A549 (cell line): ENCODE measurements at regions not wholly inside any gene's neighbourhood (a gene's known extent, or its start where the extent isn't known, plus 50 kb on each side); places are given as distances from the start of the nearest gene placed in this dataset.

Experiments used
- ATAC-seq, 2 experiments: fragments of 200-7000 bp in 1 of 2; fragments of >200 bp in 1 of 2; cut with Nextera tagmentation in 1 of 2; cut with Tn5 transposase in 1 of 2; 3 replicates each; pipeline versions ENCODE4 v1.8.0 to v1.9.1; 2018 to 2020; ENCODE audit warnings: mild to moderate bottlenecking in 1 of 2, moderate library complexity in 1 of 2
- CTCF ChIA-PET: fragments of 300-600 bp; sonication (Branson Sonifier 250); formaldehyde crosslinking; extraction: SDS; loops from one replicate; lab custom pipeline; 2021; ENCODE audit warnings: antibody characterized with exemption, inconsistent platforms; lab: Yijun Ruan, JAX
- POLR2A ChIA-PET: fragments of 350-600 bp; formaldehyde crosslinking; extraction: SDS; loops from one replicate; lab custom pipeline; 2021; ENCODE audit warnings: antibody characterized with exemption, inconsistent platforms; lab: Yijun Ruan, JAX
- DNase-seq, 2 experiments: peaks; one replicate each; pipeline versions ENCODE4 v3.0.0 to v3.0.0-alpha.2; 2011 to 2016; ENCODE audit warnings: low read depth in 1 of 2, low spot score in 1 of 2
- FAIRE-seq: peaks from 2 replicates; lab custom pipeline; 2011; peaks lifted over from hg19 to GRCh38; lab: Jason Lieb, UNC
- H3K27ac ChIP-seq, 2 experiments: fragments of >200 bp; sonication (Bioruptor Twin); formaldehyde crosslinking; 3 replicates each; pipeline ENCODE4 v1.5.1; 2016 to 2017
- H3K4me1 ChIP-seq: fragments of >200 bp; sonication (Bioruptor Twin); formaldehyde crosslinking; 3 replicates; pipeline ENCODE4 v1.6.1; 2016
- H3K4me2 ChIP-seq: fragments of >200 bp; sonication (Bioruptor Twin); formaldehyde crosslinking; 3 replicates; pipeline ENCODE4 v1.6.1; 2016
- H3K4me3 ChIP-seq: fragments of >200 bp; sonication (Bioruptor Twin); formaldehyde crosslinking; 3 replicates; pipeline ENCODE4 v1.5.1; 2016
- H3K9me3 ChIP-seq: fragments of >200 bp; sonication (Bioruptor Twin); formaldehyde crosslinking; 3 replicates; pipeline ENCODE4 v1.6.1; 2016
- CBX2 ChIP-seq: fragments of 200-600 bp; sonication (generic); IDR thresholded peaks from 2 replicates; pipeline ENCODE4 v1.6.1; 2016; ENCODE audit warnings: low read depth, mild to moderate bottlenecking, borderline replicate concordance
- CEBPB ChIP-seq, 2 experiments: fragments of >200 bp in 1 of 2; sonication (Bioruptor Twin) in 1 of 2; formaldehyde crosslinking in 1 of 2; IDR thresholded peaks; 2 replicates each; pipeline ENCODE4 v1.6.1; 2012 to 2016
- CHD4 ChIP-seq: fragments of 200-600 bp; sonication (generic); IDR thresholded peaks from 2 replicates; pipeline ENCODE4 v1.6.1; 2016; ENCODE audit warnings: antibody characterized with exemption, mild to moderate bottlenecking, borderline replicate concordance
- CTCF ChIP-seq: fragments of >200 bp; sonication (Bioruptor Twin); formaldehyde crosslinking; IDR thresholded peaks from 3 replicates; pipeline ENCODE4 v1.5.1; 2016
- EHF ChIP-seq: fragments of 250-450 bp; sonication (Bioruptor Pico); IDR thresholded peaks from 2 replicates; pipeline ENCODE4 v1.5.0; 2020; ENCODE audit warnings: mild to moderate bottlenecking
- EHMT2 ChIP-seq: fragments of 200-600 bp; sonication (generic); IDR thresholded peaks from 2 replicates; pipeline ENCODE4 v1.6.1; 2016; ENCODE audit warnings: antibody characterized with exemption, low read depth, mild to moderate bottlenecking, moderate library complexity
- EP300 ChIP-seq, 2 experiments: fragments of >200 bp; sonication (Bioruptor Twin); formaldehyde crosslinking; IDR thresholded peaks; 2 replicates in 1 of 2; 3 replicates in 1 of 2; pipeline ENCODE4 v1.6.1; 2016 to 2017
- ESRRA ChIP-seq: fragments of 150-350 bp; IDR thresholded peaks from 2 replicates; pipeline ENCODE4 v1.6.1; 2014; ENCODE audit warnings: mild to moderate bottlenecking, low read length, borderline replicate concordance
- FOSB ChIP-seq: fragments of 250-450 bp; sonication (Bioruptor Pico); IDR thresholded peaks from 2 replicates; pipeline ENCODE4 v1.5.0; 2020; ENCODE audit warnings: mild to moderate bottlenecking, moderate library complexity
- FOXS1 ChIP-seq: fragments of 250-450 bp; sonication (Bioruptor Pico); IDR thresholded peaks from 2 replicates; pipeline ENCODE4 v1.5.0; 2020; ENCODE audit warnings: mild to moderate bottlenecking, moderate library complexity
- HDAC2 ChIP-seq: fragments of 200-600 bp; sonication (generic); IDR thresholded peaks from 2 replicates; pipeline ENCODE4 v1.6.1; 2016
- HOXB13 ChIP-seq: fragments of 250-450 bp; sonication (Bioruptor Pico); IDR thresholded peaks from 2 replicates; pipeline ENCODE4 v1.5.0; 2020; ENCODE audit warnings: low read depth, mild to moderate bottlenecking, moderate library complexity
- KDM1A ChIP-seq: fragments of 200-600 bp; sonication (generic); IDR thresholded peaks from 2 replicates; pipeline ENCODE4 v1.6.1; 2016; ENCODE audit warnings: low read depth, mild to moderate bottlenecking
- MAFK ChIP-seq: fragments of 450-650 bp; IDR thresholded peaks from 2 replicates; pipeline ENCODE4 v1.6.1; 2014; ENCODE audit not compliant: partially characterized antibody
- MYC ChIP-seq: IDR thresholded peaks from 2 replicates; pipeline ENCODE4 v1.6.1; 2012; ENCODE audit warnings: mild to moderate bottlenecking, inconsistent platforms, low read length, improper control_type of control experiment, borderline replicate concordance
- NR3C1 ChIP-seq: fragments of >200 bp; sonication (Bioruptor Twin); formaldehyde crosslinking; IDR thresholded peaks from 3 replicates; pipeline ENCODE4 v1.6.1; 2017
- PHF8 ChIP-seq: fragments of 200-600 bp; sonication (generic); IDR thresholded peaks from 2 replicates; pipeline ENCODE4 v1.6.1; 2016; ENCODE audit warnings: low read depth, mild to moderate bottlenecking, antibody characterized with exemption, moderate library complexity, borderline replicate concordance
- RAD21 ChIP-seq, 2 experiments: fragments of >200 bp in 1 of 2; sonication (Bioruptor Twin) in 1 of 2; formaldehyde crosslinking in 1 of 2; IDR thresholded peaks in 1 of 2; conservative IDR thresholded peaks in 1 of 2; 2 replicates in 1 of 2; 3 replicates in 1 of 2; pipeline ENCODE4 v1.6.1; 2012 to 2018; ENCODE audit warnings: inconsistent platforms in 1 of 2
- RARB ChIP-seq: fragments of 250-450 bp; sonication (Bioruptor Pico); IDR thresholded peaks from 2 replicates; pipeline ENCODE4 v1.8.0; 2021; ENCODE audit warnings: mild to moderate bottlenecking, moderate library complexity
- RFX5 ChIP-seq: fragments of 450-650 bp; IDR thresholded peaks from 2 replicates; pipeline ENCODE4 v1.7.1; 2014; ENCODE audit warnings: antibody characterized with exemption, mild to moderate bottlenecking, moderate library complexity
- RNF2 ChIP-seq: fragments of 200-600 bp; sonication (generic); IDR thresholded peaks from 2 replicates; pipeline ENCODE4 v1.6.1; 2016; ENCODE audit warnings: low read depth, mild to moderate bottlenecking, antibody characterized with exemption, moderate library complexity, borderline replicate concordance
- SMC3 ChIP-seq: fragments of >200 bp; sonication (Bioruptor Twin); formaldehyde crosslinking; IDR thresholded peaks from 3 replicates; pipeline ENCODE4 v1.6.1; 2018; ENCODE audit warnings: inconsistent platforms
- TFCP2L1 ChIP-seq: fragments of 250-450 bp; sonication (Bioruptor Pico); IDR thresholded peaks from 2 replicates; pipeline ENCODE4 v1.5.0; 2021; ENCODE audit warnings: mild to moderate bottlenecking
- USF2 ChIP-seq: fragments of 450-650 bp; IDR thresholded peaks from 2 replicates; pipeline ENCODE4 v1.6.1; 2014; ENCODE audit warnings: antibody characterized with exemption
- ZNF302 ChIP-seq: fragments of 250-450 bp; sonication (Bioruptor Pico); IDR thresholded peaks from 2 replicates; pipeline ENCODE4 v1.9.0; 2021; ENCODE audit warnings: inconsistent platforms, mild to moderate bottlenecking, moderate library complexity
- ZSCAN20 ChIP-seq: fragments of 250-450 bp; sonication (Bioruptor Pico); IDR thresholded peaks from 2 replicates; pipeline ENCODE4 v1.8.0; 2022; ENCODE audit warnings: mild to moderate bottlenecking, moderate library complexity
- WGBS: methylation state at CpG from one replicate; pipeline ENCODE4 v1.1.6; 2017; ENCODE audit errors: missing lambda C conversion rate; 5-methylcytosine and 5-hydroxymethylcytosine counted together
- TF ChIP-seq, protein P1 (sequence below): fragments of >200 bp; sonication (Bioruptor Twin); formaldehyde crosslinking; IDR thresholded peaks from 2 replicates; pipeline ENCODE4 v1.6.1; 2016
- TF ChIP-seq, protein P2 (sequence below): IDR thresholded peaks from 2 replicates; pipeline ENCODE4 v1.6.1; 2012
- TF ChIP-seq, protein P3 (sequence below): fragments of 200-600 bp; sonication (generic); IDR thresholded peaks from 2 replicates; pipeline ENCODE4 v1.6.1; 2016; ENCODE audit warnings: antibody characterized with exemption, mild to moderate bottlenecking, moderate library complexity

DNA sequence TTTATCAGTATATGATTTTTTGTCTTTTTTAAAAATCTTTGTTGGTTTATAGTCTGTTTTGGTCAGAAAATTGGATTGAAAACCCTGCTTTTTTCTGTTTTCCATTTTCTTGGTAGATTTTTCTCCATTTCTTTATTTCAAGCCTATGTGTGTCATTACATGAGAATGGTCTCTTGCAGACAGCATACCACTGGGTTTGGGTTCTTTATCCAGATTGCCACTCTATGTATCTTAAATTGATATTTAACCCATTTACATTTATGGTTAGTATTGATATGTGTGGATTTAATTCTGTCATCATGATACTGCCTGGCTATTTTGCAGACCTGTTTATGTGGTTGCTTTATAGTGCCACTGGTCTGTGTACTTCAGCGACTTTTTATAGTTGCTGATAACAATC is 239.9 kb upstream of the NDST4 start:
- no peak for TF ChIP-seq CBX2
- no peak for TF ChIP-seq RFX5
- no peak for TF ChIP-seq CTCF
- TF ChIP-seq USF2 = no peak
- no peak for TF ChIP-seq HOXB13 (CRISPR knock-in tag)
- no peak for TF ChIP-seq ZSCAN20 (CRISPR knock-in tag)
- TF ChIP-seq, protein P1, sequence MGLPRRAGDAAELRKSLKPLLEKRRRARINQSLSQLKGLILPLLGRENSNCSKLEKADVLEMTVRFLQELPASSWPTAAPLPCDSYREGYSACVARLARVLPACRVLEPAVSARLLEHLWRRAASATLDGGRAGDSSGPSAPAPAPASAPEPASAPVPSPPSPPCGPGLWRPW = no peak
- TF ChIP-seq HDAC2 = no peak
- no peak for TF ChIP-seq FOXS1 (CRISPR knock-in tag)
- TF ChIP-seq FOSB = no peak
- no peak for TF ChIP-seq TFCP2L1 (CRISPR knock-in tag)
- TF ChIP-seq RAD21 (conservative IDR thresholded peaks at IDR 0.05 in 1 of 2, IDR thresholded peaks at IDR 0.05 in 1 of 2) = no peak
- no peak for TF ChIP-seq RARB
- no peak for TF ChIP-seq KDM1A
- no peak for TF ChIP-seq MAFK
- TF ChIP-seq RNF2 = no peak
- H3K9me3 ChIP-seq = no peaks in the 10 kb centered on the region
- H3K4me3 ChIP-seq = no peak overlapping the region
- DNase-seq (no peak), FAIRE-seq (no peak), ATAC-seq (no peak)
- POLR2A ChIA-PET = no interaction called here
- H3K4me1 ChIP-seq = no peaks in the 10 kb centered on the region
- CTCF ChIA-PET = no interaction called here
- WGBS = 10% methylated on average over 1 of the region's 1 CpG
- no peak overlapping the region for H3K27ac ChIP-seq
- H3K4me2 ChIP-seq = no peak overlapping the region

DNA sequence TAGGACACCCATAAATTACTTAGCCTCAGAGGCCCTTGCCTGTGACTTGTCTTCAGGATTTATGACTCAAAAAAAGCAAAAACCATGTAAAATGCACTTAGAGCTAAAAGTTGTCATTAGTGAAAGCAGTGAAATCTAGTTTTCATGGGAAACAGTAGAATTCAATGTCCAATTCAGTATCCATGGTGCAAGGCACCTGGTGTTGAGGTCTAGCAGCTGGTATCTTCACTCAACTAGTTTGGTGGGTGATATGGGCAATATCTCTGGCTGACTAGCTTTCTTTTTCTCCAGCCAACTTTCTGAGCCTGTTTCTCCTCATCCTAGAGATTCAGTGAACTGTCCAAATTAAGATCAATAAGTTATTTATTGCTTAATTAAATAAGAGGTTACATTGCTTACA is 229.8 kb upstream of the NDST4 start:
- H3K27ac ChIP-seq = no peak overlapping the region
- ChIA-PET POLR2A (no interaction called here), CTCF (no interaction called here)
- no peak for DNase-seq
- no peak for ATAC-seq
- no peak for FAIRE-seq
- H3K4me2 ChIP-seq = no peak overlapping the region
- TF ChIP-seq CHD4 (no peak), SMC3 (no peak), EHF (CRISPR knock-in tag) (no peak), KDM1A (no peak)
- H3K9me3 ChIP-seq = no peaks in the 10 kb centered on the region
- no peaks in the 10 kb centered on the region for H3K4me1 ChIP-seq
- no peak overlapping the region for H3K4me3 ChIP-seq

- Histone ChIP-seq H3K4me2 (no peak overlapping the region), H3K9me3 (no peaks in the 10 kb centered on the region), H3K4me1 (no peaks in the 10 kb centered on the region), H3K27ac (no peak overlapping the region), H3K4me3 (no peak overlapping the region)
- POLR2A ChIA-PET = no interaction called here
- FAIRE-seq (no peak), ATAC-seq (no peak), DNase-seq (no peak)
- CTCF ChIA-PET = no interaction called here
- WGBS = 12% methylated on average over 4 of the region's 4 CpGs
- TF ChIP-seq PHF8 = no peak
- TF ChIP-seq ZNF302 (CRISPR knock-in tag) = no peak
- no peak for TF ChIP-seq USF2
- no peak for TF ChIP-seq NR3C1
- TF ChIP-seq, protein P2, sequence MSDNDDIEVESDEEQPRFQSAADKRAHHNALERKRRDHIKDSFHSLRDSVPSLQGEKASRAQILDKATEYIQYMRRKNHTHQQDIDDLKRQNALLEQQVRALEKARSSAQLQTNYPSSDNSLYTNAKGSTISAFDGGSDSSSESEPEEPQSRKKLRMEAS = no peak
- no peak for TF ChIP-seq RAD21 (conservative IDR thresholded peaks at IDR 0.05 in 1 of 2, IDR thresholded peaks at IDR 0.05 in 1 of 2)
- no peak for TF ChIP-seq EP300 (IDR thresholded peaks at IDR 0.05)
- no peak for TF ChIP-seq EHMT2
- TF ChIP-seq MYC = no peak
- no peak for TF ChIP-seq CEBPB (IDR thresholded peaks at IDR 0.05)
- TF ChIP-seq, protein P3, sequence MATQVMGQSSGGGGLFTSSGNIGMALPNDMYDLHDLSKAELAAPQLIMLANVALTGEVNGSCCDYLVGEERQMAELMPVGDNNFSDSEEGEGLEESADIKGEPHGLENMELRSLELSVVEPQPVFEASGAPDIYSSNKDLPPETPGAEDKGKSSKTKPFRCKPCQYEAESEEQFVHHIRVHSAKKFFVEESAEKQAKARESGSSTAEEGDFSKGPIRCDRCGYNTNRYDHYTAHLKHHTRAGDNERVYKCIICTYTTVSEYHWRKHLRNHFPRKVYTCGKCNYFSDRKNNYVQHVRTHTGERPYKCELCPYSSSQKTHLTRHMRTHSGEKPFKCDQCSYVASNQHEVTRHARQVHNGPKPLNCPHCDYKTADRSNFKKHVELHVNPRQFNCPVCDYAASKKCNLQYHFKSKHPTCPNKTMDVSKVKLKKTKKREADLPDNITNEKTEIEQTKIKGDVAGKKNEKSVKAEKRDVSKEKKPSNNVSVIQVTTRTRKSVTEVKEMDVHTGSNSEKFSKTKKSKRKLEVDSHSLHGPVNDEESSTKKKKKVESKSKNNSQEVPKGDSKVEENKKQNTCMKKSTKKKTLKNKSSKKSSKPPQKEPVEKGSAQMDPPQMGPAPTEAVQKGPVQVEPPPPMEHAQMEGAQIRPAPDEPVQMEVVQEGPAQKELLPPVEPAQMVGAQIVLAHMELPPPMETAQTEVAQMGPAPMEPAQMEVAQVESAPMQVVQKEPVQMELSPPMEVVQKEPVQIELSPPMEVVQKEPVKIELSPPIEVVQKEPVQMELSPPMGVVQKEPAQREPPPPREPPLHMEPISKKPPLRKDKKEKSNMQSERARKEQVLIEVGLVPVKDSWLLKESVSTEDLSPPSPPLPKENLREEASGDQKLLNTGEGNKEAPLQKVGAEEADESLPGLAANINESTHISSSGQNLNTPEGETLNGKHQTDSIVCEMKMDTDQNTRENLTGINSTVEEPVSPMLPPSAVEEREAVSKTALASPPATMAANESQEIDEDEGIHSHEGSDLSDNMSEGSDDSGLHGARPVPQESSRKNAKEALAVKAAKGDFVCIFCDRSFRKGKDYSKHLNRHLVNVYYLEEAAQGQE = no peak
- no peak for TF ChIP-seq FOSB
- no peak for TF ChIP-seq ESRRA
Observed at GRCh38 chr4:115334736-115335411, 221.5 kb upstream of the NDST4 start.
